ENCODE measurements at regions not wholly inside any gene's neighbourhood (a gene's known extent, or its start where the extent isn't known, plus 50 kb on each side); places are given as distances from the start of the nearest gene placed in this dataset.

- TF ChIP-seq, protein P1, sequence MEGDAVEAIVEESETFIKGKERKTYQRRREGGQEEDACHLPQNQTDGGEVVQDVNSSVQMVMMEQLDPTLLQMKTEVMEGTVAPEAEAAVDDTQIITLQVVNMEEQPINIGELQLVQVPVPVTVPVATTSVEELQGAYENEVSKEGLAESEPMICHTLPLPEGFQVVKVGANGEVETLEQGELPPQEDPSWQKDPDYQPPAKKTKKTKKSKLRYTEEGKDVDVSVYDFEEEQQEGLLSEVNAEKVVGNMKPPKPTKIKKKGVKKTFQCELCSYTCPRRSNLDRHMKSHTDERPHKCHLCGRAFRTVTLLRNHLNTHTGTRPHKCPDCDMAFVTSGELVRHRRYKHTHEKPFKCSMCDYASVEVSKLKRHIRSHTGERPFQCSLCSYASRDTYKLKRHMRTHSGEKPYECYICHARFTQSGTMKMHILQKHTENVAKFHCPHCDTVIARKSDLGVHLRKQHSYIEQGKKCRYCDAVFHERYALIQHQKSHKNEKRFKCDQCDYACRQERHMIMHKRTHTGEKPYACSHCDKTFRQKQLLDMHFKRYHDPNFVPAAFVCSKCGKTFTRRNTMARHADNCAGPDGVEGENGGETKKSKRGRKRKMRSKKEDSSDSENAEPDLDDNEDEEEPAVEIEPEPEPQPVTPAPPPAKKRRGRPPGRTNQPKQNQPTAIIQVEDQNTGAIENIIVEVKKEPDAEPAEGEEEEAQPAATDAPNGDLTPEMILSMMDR (IDR thresholded peaks at IDR 0.05; ENCODE audit: insufficient read depth, low read depth, low read length): no peak
- no peak for TF ChIP-seq EZH2 (IDR thresholded peaks at IDR 0.05; ENCODE audit: insufficient read depth, low read length)
These were observed 51.3 kb upstream of the ATP1A1 start for GRCh38 chr1:116321766-116322175.
